Activated CD4-positive, alpha-beta T cell treated with anti-CD3 and anti-CD28 coated beads, Interleukin-2, amount 10 ng/mL, durations not matched to agents 7 days and 5 days (primary cell): ENCODE measurements at regions not wholly inside any gene's neighbourhood (a gene's known extent, or its start where the extent isn't known, plus 50 kb on each side); places are given as distances from the start of the nearest gene placed in this dataset.
"Not testable (repeated sequence)": the region's sequence is repeated elsewhere in the genome, so short reads cannot be mapped to it uniquely, and the experiment has no call there.

Experiments
- CTCF ChIA-PET: fragments of 350-600 bp; sonication (Branson Sonifier 250); formaldehyde crosslinking; loops from one replicate; lab custom pipeline; 2021; ENCODE audit warnings: antibody characterized with exemption; lab: Charles Lee
- POLR2A ChIA-PET: fragments of 350-600 bp; sonication (Branson Sonifier 250); formaldehyde crosslinking; loops from one replicate; lab custom pipeline; 2021; ENCODE audit warnings: antibody characterized with exemption; lab: Charles Lee
- DNase-seq: peaks from one replicate; pipeline ENCODE4 v3.0.0-alpha.2; 2020
- H3K27ac Mint-ChIP-seq: one replicate; pipeline ENCODE4 v1.8.0; 2021; ENCODE audit warnings: mild to moderate bottlenecking, moderate library complexity, mixed read lengths
- H3K27me3 Mint-ChIP-seq: one replicate; pipeline ENCODE4 v1.8.0; 2021; ENCODE audit warnings: mixed read lengths
- H3K36me3 Mint-ChIP-seq: one replicate; pipeline ENCODE4 v1.8.0; 2021; ENCODE audit warnings: low read depth, mixed read lengths
- H3K4me1 Mint-ChIP-seq: one replicate; pipeline ENCODE4 v1.8.0; 2021; ENCODE audit warnings: mixed read lengths
- H3K4me3 Mint-ChIP-seq: one replicate; pipeline ENCODE4 v1.8.0; 2021; ENCODE audit warnings: mild to moderate bottlenecking, moderate library complexity, mixed read lengths
- H3K9me3 Mint-ChIP-seq: one replicate; pipeline ENCODE4 v1.8.0; 2021; ENCODE audit warnings: mixed read lengths

DNA sequence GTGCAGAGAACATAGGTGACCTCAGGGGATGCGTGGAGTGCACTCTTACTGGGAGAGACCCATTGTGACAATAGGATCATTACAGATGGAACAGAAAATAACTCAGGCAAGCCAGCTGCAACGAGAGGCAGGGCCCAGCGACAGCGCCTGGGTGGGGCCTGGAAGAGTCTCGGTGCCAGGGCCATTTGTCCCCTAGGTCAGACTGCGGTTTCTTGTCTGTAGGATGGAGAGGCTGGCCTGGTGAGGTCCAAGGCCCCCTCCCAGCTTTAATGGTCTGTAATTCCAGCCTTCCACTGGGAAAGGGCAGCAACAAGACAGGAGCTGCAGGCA is 208.6 kb upstream of the APCDD1 start:
- no peak overlapping the region for H3K4me3 Mint-ChIP-seq
- no peaks in the 10 kb centered on the region for H3K4me1 Mint-ChIP-seq
- no peaks in the 10 kb centered on the region for H3K36me3 Mint-ChIP-seq
- CTCF ChIA-PET, result no interaction called here
- H3K27me3 Mint-ChIP-seq, result no peaks in the 10 kb centered on the region
- no peak for DNase-seq
- no peaks in the 10 kb centered on the region for H3K9me3 Mint-ChIP-seq
- POLR2A ChIA-PET, result no interaction called here
- H3K27ac Mint-ChIP-seq, result no peak overlapping the region

DNA sequence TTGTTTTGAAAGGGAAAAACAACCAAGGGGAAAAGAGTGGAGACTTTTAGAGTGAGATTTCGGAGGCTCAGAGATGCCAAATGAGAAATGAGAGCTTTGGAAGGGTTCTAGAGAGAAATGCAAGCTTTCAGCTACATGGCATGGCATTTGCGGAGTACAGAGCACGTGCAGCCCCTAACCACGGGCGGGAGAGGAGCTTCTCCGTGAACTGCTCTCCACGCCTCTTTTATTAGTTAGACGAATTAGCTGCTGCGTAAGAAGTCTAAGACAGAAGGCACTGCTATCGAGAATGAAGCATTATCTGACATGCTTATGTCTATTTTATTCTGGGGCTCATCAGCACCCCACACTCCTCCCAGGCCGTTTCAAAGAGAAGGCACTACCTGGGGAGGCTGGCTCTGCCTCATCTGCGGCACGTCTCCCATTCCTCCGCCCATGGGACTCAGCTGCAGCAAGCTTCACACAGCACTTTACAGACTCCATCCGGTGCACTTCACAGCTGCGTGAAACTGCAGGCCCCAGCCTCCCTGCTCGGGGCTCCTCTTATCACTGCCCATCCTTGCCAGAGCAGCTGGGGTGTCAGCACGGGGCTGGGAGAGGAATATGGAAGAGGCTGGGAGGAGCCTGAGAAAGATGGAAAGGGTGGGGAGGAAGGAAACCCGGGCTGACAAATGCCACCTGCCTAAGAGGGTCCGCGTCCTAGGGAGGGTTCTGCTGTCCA is 207.3 kb upstream of the APCDD1 start:
- Mint-ChIP-seq H3K4me3 (no peak overlapping the region), H3K36me3 (no peaks in the 10 kb centered on the region), H3K27me3 (no peaks in the 10 kb centered on the region), H3K9me3 (no peaks in the 10 kb centered on the region), H3K27ac (no peak overlapping the region), H3K4me1 (no peaks in the 10 kb centered on the region)
- CTCF ChIA-PET, result no interaction called here
- POLR2A ChIA-PET, result no interaction called here
- DNase-seq, result no peak

DNA sequence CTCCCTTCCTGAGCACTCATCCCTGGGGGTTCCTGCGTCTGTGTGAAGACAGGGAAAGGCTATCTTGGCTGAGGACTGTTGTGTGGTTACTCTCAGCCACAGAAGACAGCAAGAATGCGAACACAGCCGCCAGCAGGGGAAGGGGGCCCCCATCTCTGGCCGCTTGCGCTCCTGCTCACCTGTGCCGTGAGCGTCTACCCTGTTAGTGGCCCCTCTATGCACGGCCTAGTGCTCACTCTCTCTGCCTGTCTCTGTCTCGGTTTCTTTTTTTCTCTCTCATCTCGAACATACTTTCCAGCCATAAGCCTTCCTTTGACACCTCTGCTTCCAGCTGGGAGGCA is 206.7 kb upstream of the APCDD1 start:
- no peak for DNase-seq
- Mint-ChIP-seq H3K27me3 (no peaks in the 10 kb centered on the region), H3K9me3 (no peaks in the 10 kb centered on the region), H3K4me1 (no peaks in the 10 kb centered on the region), H3K36me3 (no peaks in the 10 kb centered on the region), H3K27ac (no peak overlapping the region), H3K4me3 (no peak overlapping the region)
- POLR2A ChIA-PET, result no interaction called here
- CTCF ChIA-PET, result no interaction called here

DNA sequence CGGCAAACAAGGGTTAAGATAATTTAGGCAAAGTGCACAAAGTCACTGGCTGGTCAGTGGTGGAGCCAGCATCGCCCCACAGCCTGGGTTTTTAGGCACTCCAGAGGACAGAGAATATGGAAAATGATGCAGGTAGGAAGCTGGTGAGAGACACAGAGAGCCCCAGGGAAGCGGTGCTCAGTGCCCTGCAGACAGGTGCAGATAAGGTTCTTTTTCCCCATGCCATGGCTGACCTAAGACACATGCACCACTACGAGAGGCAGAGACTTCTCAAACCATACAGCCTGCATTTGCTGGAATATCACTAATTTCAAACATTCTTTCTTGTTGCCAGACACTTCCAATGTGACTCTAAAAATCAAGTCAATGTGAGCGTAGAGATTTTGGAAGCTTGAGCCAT is 205.7 kb upstream of the APCDD1 start:
- DNase-seq, result no peak
- H3K36me3 Mint-ChIP-seq, result no peaks in the 10 kb centered on the region
- no peaks in the 10 kb centered on the region for H3K4me1 Mint-ChIP-seq
- no peaks in the 10 kb centered on the region for H3K9me3 Mint-ChIP-seq
- CTCF ChIA-PET, result no interaction called here
- no peak overlapping the region for H3K4me3 Mint-ChIP-seq
- POLR2A ChIA-PET, result no interaction called here
- H3K27ac Mint-ChIP-seq, result no peak overlapping the region
- H3K27me3 Mint-ChIP-seq, result no peaks in the 10 kb centered on the region

DNA sequence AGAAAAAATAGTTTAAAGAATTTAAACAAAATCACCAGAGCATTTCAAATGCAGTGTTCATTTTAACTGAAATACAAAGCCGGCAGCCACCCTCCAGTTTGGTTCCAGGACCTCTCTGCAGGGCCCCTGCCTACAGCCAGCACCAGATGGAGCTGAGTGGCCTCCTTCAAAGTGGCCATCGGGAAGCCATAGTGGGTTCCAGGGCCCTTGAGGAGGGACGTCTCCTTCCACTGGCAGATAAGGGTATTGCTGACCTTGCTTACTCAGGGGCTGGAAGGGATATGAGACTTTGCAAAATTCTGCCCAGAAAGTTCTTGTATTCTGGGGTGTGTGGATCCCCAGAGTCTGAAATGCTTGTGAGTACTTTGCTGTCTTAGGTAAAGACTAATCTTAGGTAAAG is 205.2 kb upstream of the APCDD1 start:
- no peak for DNase-seq
- Mint-ChIP-seq H3K27ac (no peak overlapping the region), H3K4me1 (no peaks in the 10 kb centered on the region), H3K4me3 (no peak overlapping the region), H3K27me3 (no peaks in the 10 kb centered on the region), H3K36me3 (no peaks in the 10 kb centered on the region), H3K9me3 (no peaks in the 10 kb centered on the region)
- ChIA-PET POLR2A (no interaction called here), CTCF (no interaction called here)

DNA sequence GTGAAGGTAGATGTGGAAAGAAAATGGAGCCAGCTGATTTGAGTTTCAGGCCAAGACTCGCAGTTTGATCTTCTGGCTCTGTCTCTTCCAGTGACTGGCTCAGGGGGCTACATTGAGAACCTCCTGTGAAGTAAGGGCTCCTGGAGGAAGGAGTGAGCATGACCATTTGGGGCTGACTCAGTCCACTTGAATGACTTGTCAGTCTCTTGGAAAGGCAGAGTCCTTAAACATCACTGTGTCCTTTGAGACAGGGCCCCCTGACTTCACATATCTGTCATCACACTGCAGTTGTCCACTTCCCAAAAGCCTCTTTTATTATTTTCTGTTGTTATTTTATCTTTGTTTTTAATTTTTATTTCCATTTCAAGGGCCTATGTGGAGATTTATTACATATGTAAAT is 204.6 kb upstream of the APCDD1 start:
- no peak for DNase-seq
- POLR2A ChIA-PET, result no interaction called here
- Mint-ChIP-seq H3K36me3 (no peaks in the 10 kb centered on the region), H3K9me3 (no peaks in the 10 kb centered on the region), H3K4me3 (no peak overlapping the region), H3K27me3 (peaks cover under 1% of the 10 kb centered on the region), H3K27ac (no peak overlapping the region), H3K4me1 (no peaks in the 10 kb centered on the region)
- CTCF ChIA-PET, result interaction anchor here (1.3 kb wide), 1 partner anchor 9 kb away, joined by 3 read pairs; no protein-coding TSS in a partner anchor

DNA sequence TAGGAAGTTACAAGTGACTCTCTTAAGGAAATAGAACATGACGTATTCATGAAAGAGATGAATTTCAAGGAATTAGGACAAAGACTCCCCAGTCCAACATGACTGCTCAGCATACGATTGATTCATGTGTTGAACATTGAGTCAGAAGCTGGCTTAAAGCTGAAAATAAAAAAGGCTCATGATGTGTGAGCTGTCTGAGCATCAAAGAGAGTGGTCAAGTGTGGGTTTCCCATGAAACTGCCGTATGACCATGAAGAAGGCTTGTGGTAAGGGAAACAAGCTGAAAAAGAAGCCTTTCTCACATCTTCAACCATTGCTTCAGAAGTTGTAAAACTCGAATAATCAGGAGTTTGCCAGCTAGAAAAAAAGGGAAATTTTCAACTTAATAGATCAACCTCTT is 201.9 kb upstream of the APCDD1 start:
- CTCF ChIA-PET, result no interaction called here

DNA sequence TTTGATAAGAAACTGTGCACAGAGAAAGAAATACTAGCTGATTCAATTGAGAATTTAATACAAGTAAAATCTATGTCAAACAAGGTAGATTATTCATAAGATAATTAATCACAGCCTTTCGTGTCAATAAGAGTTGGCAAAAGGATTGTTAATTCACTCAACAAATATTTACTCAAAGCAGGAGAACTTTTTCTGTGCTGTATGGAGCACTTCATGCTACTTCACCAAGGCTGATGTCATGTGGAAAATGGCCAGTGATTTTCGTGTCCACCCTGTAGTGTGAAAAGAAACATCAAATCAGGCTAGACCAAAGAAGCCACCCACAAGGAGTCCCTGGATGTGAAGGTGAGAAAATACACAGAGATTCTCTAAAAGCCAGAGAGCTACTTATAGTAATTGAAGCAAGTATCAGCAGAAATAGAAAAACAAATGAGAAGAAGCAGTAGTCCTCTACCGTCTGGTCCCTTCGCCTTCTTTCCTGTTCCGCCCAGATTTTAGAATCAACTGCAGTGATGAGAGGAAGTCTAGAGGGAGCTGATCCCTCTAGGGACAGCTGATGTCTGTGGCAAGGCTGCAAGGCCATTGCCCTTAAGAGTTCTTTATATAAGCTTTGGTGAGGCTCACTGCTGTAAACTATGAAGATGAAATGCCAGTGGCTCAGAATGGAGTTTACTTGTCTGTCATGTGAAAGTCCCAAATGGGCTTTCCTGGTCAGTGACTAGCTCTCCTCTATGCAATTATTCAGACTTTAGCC is 201.3 kb upstream of the APCDD1 start:
- peaks cover 11% of the 10 kb centered on the region for H3K27me3 Mint-ChIP-seq
- H3K4me1 Mint-ChIP-seq, result no peaks in the 10 kb centered on the region
- H3K9me3 Mint-ChIP-seq, result no peaks in the 10 kb centered on the region
- DNase-seq, result no peak
- ChIA-PET POLR2A (no interaction called here), CTCF (no interaction called here)
- no peak overlapping the region for H3K4me3 Mint-ChIP-seq
- H3K27ac Mint-ChIP-seq, result no peak overlapping the region
- no peaks in the 10 kb centered on the region for H3K36me3 Mint-ChIP-seq

More for the DNA sequence above, 201.9 kb upstream of the APCDD1 start:
- H3K4me3 Mint-ChIP-seq, result no peak overlapping the region
- no peak for DNase-seq
- no peaks in the 10 kb centered on the region for H3K36me3 Mint-ChIP-seq
- no peaks in the 10 kb centered on the region for H3K9me3 Mint-ChIP-seq
- POLR2A ChIA-PET, result no interaction called here
- H3K27ac Mint-ChIP-seq, result no peak overlapping the region
- H3K4me1 Mint-ChIP-seq, result no peaks in the 10 kb centered on the region
- H3K27me3 Mint-ChIP-seq, result peaks cover 11% of the 10 kb centered on the region

DNA sequence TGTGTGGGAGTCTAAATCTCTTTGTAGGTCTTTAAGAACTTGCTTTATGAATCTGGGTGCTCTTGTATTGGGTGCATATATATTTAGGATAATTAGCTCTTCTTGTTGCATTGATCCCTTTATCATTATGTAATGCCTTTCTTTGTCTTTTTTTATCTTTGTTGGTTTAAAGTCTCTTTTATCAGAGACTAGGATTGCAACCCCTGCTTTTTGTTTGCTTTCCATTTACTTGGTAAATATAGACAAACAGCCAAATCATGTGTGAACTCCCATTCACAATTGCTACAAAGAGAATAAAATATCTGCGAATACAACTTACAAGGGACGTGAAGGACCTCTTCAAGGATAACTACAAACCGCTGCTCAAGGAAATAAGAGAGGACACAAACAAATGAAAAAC is 198.2 kb upstream of the APCDD1 start:
- H3K27me3 Mint-ChIP-seq, result peaks cover 19% of the 10 kb centered on the region
- H3K9me3 Mint-ChIP-seq, H3K4me1 Mint-ChIP-seq, H3K36me3 Mint-ChIP-seq, POLR2A ChIA-PET, H3K4me3 Mint-ChIP-seq, DNase-seq, H3K27ac Mint-ChIP-seq: not testable (repeated sequence)
- CTCF ChIA-PET, result interaction anchor here (0.6 kb wide), 1 partner anchor 585 kb away, joined by 3 read pairs; no protein-coding TSS in a partner anchor

DNA sequence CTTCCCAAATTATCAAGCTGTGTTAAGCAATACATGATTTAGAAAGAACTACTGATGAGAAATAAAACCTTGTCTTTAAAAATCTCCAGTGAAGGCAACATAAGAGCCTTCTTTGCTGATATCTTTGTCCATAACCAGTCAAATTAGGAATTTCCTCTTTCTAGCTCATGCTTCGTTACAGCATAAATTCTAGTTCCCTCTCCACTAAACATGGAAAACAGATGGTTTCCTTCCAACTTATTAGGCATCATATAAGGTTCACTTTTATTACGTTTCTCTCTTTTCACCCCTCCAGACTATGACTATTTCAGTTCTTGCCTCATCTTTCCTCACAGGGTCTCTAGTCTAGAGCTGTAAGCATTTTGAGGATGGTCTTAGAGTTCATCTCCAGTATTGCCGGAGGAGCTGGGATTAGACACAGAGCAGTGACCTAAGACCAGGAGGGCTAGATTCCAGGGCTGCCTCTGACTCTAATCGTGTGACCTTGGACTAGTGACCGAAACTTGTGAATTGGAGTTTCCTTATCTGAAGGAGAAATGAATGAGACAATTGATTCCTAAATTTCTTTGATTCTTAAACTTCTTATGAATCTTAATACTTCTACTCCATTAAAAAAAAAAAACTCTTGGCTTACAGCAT is 195.5 kb upstream of the APCDD1 start:
- ChIA-PET CTCF (no interaction called here), POLR2A (no interaction called here)
- H3K4me3 Mint-ChIP-seq, result no peak overlapping the region
- DNase-seq, result no peak
- H3K4me1 Mint-ChIP-seq, result no peaks in the 10 kb centered on the region
- H3K36me3 Mint-ChIP-seq, result no peaks in the 10 kb centered on the region
- H3K27ac Mint-ChIP-seq, result no peak overlapping the region
- peaks cover 19% of the 10 kb centered on the region for H3K27me3 Mint-ChIP-seq
- no peaks in the 10 kb centered on the region for H3K9me3 Mint-ChIP-seq

DNA sequence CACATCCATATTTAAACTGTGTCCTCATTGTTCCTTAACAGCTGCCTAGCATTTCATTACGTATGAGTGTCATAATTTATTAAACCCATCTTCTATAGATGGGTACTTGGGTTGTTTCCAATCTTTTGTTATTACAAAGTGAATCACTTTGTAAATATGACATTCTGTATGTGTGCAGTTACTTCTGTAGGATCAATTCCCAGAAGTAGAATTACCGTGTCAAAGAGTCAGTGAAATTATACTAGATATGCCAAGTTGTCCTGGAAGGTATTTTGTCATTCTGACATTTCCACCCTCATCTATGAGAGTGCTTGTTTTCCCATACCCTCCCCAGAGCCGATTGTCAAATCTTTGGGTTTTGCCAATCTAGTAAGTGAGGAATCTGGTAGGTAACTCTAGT is 194.5 kb upstream of the APCDD1 start:
- CTCF ChIA-PET, result no interaction called here
- POLR2A ChIA-PET, result no interaction called here
- H3K9me3 Mint-ChIP-seq, result no peaks in the 10 kb centered on the region
- H3K4me1 Mint-ChIP-seq, result no peaks in the 10 kb centered on the region
- H3K27ac Mint-ChIP-seq, result no peak overlapping the region
- no peak for DNase-seq
- H3K36me3 Mint-ChIP-seq, result no peaks in the 10 kb centered on the region
- peaks cover 17% of the 10 kb centered on the region for H3K27me3 Mint-ChIP-seq
- no peak overlapping the region for H3K4me3 Mint-ChIP-seq

DNA sequence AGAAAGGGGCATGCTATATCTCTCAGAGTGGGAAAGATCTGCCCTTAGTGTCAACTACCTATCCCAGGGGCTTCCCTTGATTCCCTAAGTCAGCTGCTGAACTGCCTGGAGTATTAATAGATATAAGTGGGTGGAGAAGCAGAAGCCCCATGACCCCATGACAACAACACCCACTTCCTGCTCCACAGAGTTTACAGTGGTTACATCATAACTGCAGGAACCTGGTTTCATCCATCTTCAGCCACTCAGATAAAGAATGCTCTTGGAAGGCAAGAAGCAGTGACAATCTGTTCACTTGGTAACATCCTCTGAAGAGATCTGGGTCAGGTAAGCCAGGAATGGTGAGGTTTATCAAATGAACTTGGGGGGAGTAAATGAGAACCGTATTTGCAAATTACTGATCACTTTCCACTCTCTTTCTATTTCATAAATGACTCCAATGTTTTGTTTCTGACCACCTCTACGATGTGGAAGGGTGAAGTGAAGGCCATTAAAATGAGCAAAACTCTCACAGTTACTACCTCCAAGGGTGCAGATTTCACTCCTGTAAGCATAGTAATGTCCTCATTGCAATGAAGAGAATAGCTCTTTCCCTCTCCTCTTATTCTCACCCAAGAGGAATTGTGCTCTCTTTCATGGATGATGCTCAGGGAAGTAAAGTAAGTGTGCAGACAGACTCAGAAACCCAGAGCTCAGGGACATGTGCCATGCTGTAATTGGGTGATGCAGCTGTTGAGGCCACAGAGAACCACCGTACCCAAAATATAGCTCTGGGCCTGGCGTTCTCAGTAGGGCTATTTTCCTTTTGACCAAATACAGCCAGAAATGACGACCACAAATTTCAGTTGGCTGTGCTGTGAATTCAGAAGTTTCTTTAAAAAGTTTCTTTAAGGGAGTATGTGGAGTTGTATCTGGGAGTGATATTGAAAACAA is 192.8 kb upstream of the APCDD1 start:
- no peaks in the 10 kb centered on the region for H3K4me1 Mint-ChIP-seq
- DNase-seq, result no peak
- no peaks in the 10 kb centered on the region for H3K9me3 Mint-ChIP-seq
- H3K4me3 Mint-ChIP-seq, result no peak overlapping the region
- H3K27ac Mint-ChIP-seq, result no peak overlapping the region
- ChIA-PET CTCF (no interaction called here), POLR2A (no interaction called here)
- no peaks in the 10 kb centered on the region for H3K36me3 Mint-ChIP-seq
- H3K27me3 Mint-ChIP-seq, result peaks cover 11% of the 10 kb centered on the region

DNA sequence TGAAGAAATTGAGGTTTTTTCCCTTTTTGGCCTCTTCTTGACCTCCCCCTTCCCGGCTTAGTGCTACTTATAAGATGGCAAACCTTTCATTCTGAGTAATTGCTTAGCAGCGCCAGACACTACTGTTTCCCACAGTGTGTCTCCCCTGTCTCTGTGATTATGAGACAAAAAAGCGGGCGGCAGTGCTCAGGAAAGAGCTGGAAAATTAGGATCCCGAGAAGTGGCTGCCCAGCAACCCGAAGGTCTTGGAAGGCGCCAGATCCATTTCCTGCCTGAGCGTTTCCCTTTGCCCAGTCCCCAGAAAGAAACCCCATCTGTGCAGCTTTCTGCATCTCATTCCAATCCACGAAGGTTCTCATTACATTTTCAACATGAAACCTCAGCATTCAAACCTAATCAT is 191.9 kb upstream of the APCDD1 start:
- POLR2A ChIA-PET, result no interaction called here
- CTCF ChIA-PET, result no interaction called here
- H3K27ac Mint-ChIP-seq, result no peak overlapping the region
- H3K4me1 Mint-ChIP-seq, result no peaks in the 10 kb centered on the region
- peaks cover 8% of the 10 kb centered on the region for H3K27me3 Mint-ChIP-seq
- H3K9me3 Mint-ChIP-seq, result no peaks in the 10 kb centered on the region
- no peaks in the 10 kb centered on the region for H3K36me3 Mint-ChIP-seq
- DNase-seq, result no peak
- no peak overlapping the region for H3K4me3 Mint-ChIP-seq
